GM20000 (cell line): ENCODE measurements at regions not wholly inside any gene's neighbourhood (a gene's known extent, or its start where the extent isn't known, plus 50 kb on each side); places are given as distances from the start of the nearest gene placed in this dataset.

Experiments
- DNase-seq: peaks from one replicate; pipeline ENCODE4 v3.0.0; 2012; ENCODE audit warnings: low spot score
- CTCF ChIP-seq: IDR thresholded peaks from 2 replicates; pipeline ENCODE4 v1.5.1; 2012; ENCODE audit warnings: mild to moderate bottlenecking, control low read depth; ENCODE audit errors: extremely low read depth, missing control alignments

GRCh38 chr1:172893146-172893841 is 157.4 kb downstream of the TNFSF18 start:
- DNase-seq, result no peak
- no peak for TF ChIP-seq CTCF

GRCh38 chr1:172894349-172895049 is 156.2 kb downstream of the TNFSF18 start:
- TF ChIP-seq CTCF, result no peak
- DNase-seq, result no peak

- DNase-seq, result peak; percentile 38
- TF ChIP-seq CTCF, result no peak
Measured at GRCh38 chr1:172895050-172895460, 155.7 kb downstream of the TNFSF18 start.

- TF ChIP-seq CTCF, result no peak
- no peak for DNase-seq
Measured at GRCh38 chr1:172895761-172896160, 155.0 kb downstream of the TNFSF18 start.

GRCh38 chr1:172897738-172898137 is 153.0 kb downstream of the TNFSF18 start:
- TF ChIP-seq CTCF, result no peak
- DNase-seq, result no peak

- no peak for DNase-seq
- no peak for TF ChIP-seq CTCF
Measured at GRCh38 chr1:172898866-172899265, 151.9 kb downstream of the TNFSF18 start.

- no peak for TF ChIP-seq CTCF
Measured at GRCh38 chr1:172900376-172900997, 150.3 kb downstream of the TNFSF18 start.

More at GRCh38 chr1:172900376-172900997, 150.3 kb downstream of the TNFSF18 start:
- DNase-seq, result no peak
